ENCODE measurements at regions not wholly inside any gene's neighbourhood (a gene's known extent, or its start where the extent isn't known, plus 50 kb on each side); places are given as distances from the start of the nearest gene placed in this dataset.

DNA sequence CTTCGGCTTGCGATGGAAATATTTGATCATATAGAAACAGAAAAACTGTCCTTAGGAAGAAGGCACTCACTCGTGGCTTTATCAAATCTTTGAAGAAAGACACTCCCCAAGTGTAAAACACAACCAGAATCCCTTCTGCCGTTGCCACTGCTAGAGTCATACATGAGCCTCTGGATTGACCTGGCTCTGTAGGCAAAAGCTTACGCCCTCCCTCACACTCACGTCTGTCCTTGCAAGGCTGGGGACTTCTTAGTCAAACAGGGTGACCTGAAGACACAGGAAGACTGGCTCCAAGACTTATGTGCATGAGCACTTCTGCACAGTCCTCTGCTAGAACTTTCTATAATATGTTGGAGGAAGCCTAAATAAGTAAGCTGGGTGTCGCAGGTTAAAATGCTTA is 135.4 kb upstream of the MDFIC start:
- Histone ChIP-seq H3K9ac (ENCODE audit: extremely low read depth, low read length, poor library complexity, severe bottlenecking) (no peak overlapping the region), H3K27me3 (ENCODE audit: control insufficient read depth, insufficient read depth, low read length, poor library complexity, severe bottlenecking) (no peaks in the 10 kb centered on the region), H3K4me1 (ENCODE audit: control insufficient read depth, insufficient read depth, low read length) (no peaks in the 10 kb centered on the region), H3K27ac (ENCODE audit: low read depth, low read length) (no peak overlapping the region), H3K36me3 (ENCODE audit: control insufficient read depth, insufficient read depth, low read length) (no peaks in the 10 kb centered on the region), H3K4me3 (ENCODE audit: low read length) (no peak overlapping the region), H3K9me3 (ENCODE audit: control insufficient read depth, low read length) (no peaks in the 10 kb centered on the region)
- TF ChIP-seq, protein P1, sequence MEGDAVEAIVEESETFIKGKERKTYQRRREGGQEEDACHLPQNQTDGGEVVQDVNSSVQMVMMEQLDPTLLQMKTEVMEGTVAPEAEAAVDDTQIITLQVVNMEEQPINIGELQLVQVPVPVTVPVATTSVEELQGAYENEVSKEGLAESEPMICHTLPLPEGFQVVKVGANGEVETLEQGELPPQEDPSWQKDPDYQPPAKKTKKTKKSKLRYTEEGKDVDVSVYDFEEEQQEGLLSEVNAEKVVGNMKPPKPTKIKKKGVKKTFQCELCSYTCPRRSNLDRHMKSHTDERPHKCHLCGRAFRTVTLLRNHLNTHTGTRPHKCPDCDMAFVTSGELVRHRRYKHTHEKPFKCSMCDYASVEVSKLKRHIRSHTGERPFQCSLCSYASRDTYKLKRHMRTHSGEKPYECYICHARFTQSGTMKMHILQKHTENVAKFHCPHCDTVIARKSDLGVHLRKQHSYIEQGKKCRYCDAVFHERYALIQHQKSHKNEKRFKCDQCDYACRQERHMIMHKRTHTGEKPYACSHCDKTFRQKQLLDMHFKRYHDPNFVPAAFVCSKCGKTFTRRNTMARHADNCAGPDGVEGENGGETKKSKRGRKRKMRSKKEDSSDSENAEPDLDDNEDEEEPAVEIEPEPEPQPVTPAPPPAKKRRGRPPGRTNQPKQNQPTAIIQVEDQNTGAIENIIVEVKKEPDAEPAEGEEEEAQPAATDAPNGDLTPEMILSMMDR (conservative IDR thresholded peaks at IDR 0.05): no peak
- no peaks in the 10 kb centered on the region for H3K9me3 Mint-ChIP-seq
- H3K4me1 Mint-ChIP-seq: no peaks in the 10 kb centered on the region
- no peak for DNase-seq
- 92 to 93% methylated on average over 5 to 7 of the region's 7 CpGs for WGBS, 2 experiments (ENCODE audit: insufficient coverage in 1 of 2, insufficient read length in 1 of 2)
- no peaks in the 10 kb centered on the region for H3K36me3 Mint-ChIP-seq (ENCODE audit: low read depth)
- no peak overlapping the region for H3K27ac Mint-ChIP-seq
- H3K27me3 Mint-ChIP-seq (ENCODE audit: insufficient read depth): no peaks in the 10 kb centered on the region
- no peak overlapping the region for H3K4me3 Mint-ChIP-seq

- Histone ChIP-seq H3K9ac (ENCODE audit: extremely low read depth, low read length, poor library complexity, severe bottlenecking) (no peak overlapping the region), H3K27me3 (ENCODE audit: control insufficient read depth, insufficient read depth, low read length, poor library complexity, severe bottlenecking) (no peaks in the 10 kb centered on the region), H3K4me3 (ENCODE audit: low read length) (no peak overlapping the region), H3K27ac (ENCODE audit: low read depth, low read length) (no peak overlapping the region), H3K4me1 (ENCODE audit: control insufficient read depth, insufficient read depth, low read length) (no peaks in the 10 kb centered on the region), H3K36me3 (ENCODE audit: control insufficient read depth, insufficient read depth, low read length) (no peaks in the 10 kb centered on the region), H3K9me3 (ENCODE audit: control insufficient read depth, low read length) (no peaks in the 10 kb centered on the region)
- Mint-ChIP-seq H3K4me1 (no peaks in the 10 kb centered on the region), H3K36me3 (ENCODE audit: low read depth) (no peaks in the 10 kb centered on the region), H3K4me3 (no peak overlapping the region), H3K27me3 (ENCODE audit: insufficient read depth) (no peaks in the 10 kb centered on the region), H3K9me3 (no peaks in the 10 kb centered on the region), H3K27ac (no peak overlapping the region)
- 82% methylated on average over 1 of the region's 1 CpG; no CpG with 5 or more reads in 1 of the 2 experiments for WGBS, 2 experiments (ENCODE audit: insufficient coverage in 1 of 2, insufficient read length in 1 of 2)
- TF ChIP-seq, protein P1 (conservative IDR thresholded peaks at IDR 0.05): no peak
- no peak for DNase-seq
These were observed 134.3 kb upstream of the MDFIC start for GRCh38 chr7:114787556-114787955.

GRCh38 chr7:114788706-114789105 is 133.2 kb upstream of the MDFIC start:
- no peak overlapping the region for H3K27ac Mint-ChIP-seq
- Histone ChIP-seq H3K4me1 (ENCODE audit: control insufficient read depth, insufficient read depth, low read length) (no peaks in the 10 kb centered on the region), H3K9me3 (ENCODE audit: control insufficient read depth, low read length) (no peaks in the 10 kb centered on the region), H3K36me3 (ENCODE audit: control insufficient read depth, insufficient read depth, low read length) (no peaks in the 10 kb centered on the region), H3K27ac (ENCODE audit: low read depth, low read length) (no peak overlapping the region), H3K9ac (ENCODE audit: extremely low read depth, low read length, poor library complexity, severe bottlenecking) (no peak overlapping the region), H3K27me3 (ENCODE audit: control insufficient read depth, insufficient read depth, low read length, poor library complexity, severe bottlenecking) (no peaks in the 10 kb centered on the region), H3K4me3 (ENCODE audit: low read length) (no peak overlapping the region)
- no peaks in the 10 kb centered on the region for H3K9me3 Mint-ChIP-seq
- 96% methylated on average over 2 to 4 of the region's 4 CpGs for WGBS, 2 experiments (ENCODE audit: insufficient coverage in 1 of 2, insufficient read length in 1 of 2)
- no peak for DNase-seq
- H3K36me3 Mint-ChIP-seq (ENCODE audit: low read depth): no peaks in the 10 kb centered on the region
- H3K4me3 Mint-ChIP-seq: no peak overlapping the region
- H3K4me1 Mint-ChIP-seq: no peaks in the 10 kb centered on the region
- TF ChIP-seq, protein P1 (conservative IDR thresholded peaks at IDR 0.05): no peak
- no peaks in the 10 kb centered on the region for H3K27me3 Mint-ChIP-seq (ENCODE audit: insufficient read depth)
